A549 (cell line): ENCODE measurements at regions not wholly inside any gene's neighbourhood (a gene's known extent, or its start where the extent isn't known, plus 50 kb on each side); places are given as distances from the start of the nearest gene placed in this dataset.

Experiments
- ATAC-seq, 2 experiments: fragments of 200-7000 bp in 1 of 2; fragments of >200 bp in 1 of 2; cut with Nextera tagmentation in 1 of 2; cut with Tn5 transposase in 1 of 2; 3 replicates each; pipeline versions ENCODE4 v1.8.0 to v1.9.1; 2018 to 2020; ENCODE audit warnings: mild to moderate bottlenecking in 1 of 2, moderate library complexity in 1 of 2
- CTCF ChIA-PET: fragments of 300-600 bp; sonication (Branson Sonifier 250); formaldehyde crosslinking; extraction: SDS; loops from one replicate; lab custom pipeline; 2021; ENCODE audit warnings: antibody characterized with exemption, inconsistent platforms; lab: Yijun Ruan, JAX
- POLR2A ChIA-PET: fragments of 350-600 bp; formaldehyde crosslinking; extraction: SDS; loops from one replicate; lab custom pipeline; 2021; ENCODE audit warnings: antibody characterized with exemption, inconsistent platforms; lab: Yijun Ruan, JAX
- DNase-seq, 2 experiments: peaks; one replicate each; pipeline versions ENCODE4 v3.0.0 to v3.0.0-alpha.2; 2011 to 2016; ENCODE audit warnings: low read depth in 1 of 2, low spot score in 1 of 2
- FAIRE-seq: peaks from 2 replicates; lab custom pipeline; 2011; peaks lifted over from hg19 to GRCh38; lab: Jason Lieb, UNC
- H3K27ac ChIP-seq, 2 experiments: fragments of >200 bp; sonication (Bioruptor Twin); formaldehyde crosslinking; 3 replicates each; pipeline ENCODE4 v1.5.1; 2016 to 2017
- H3K4me1 ChIP-seq: fragments of >200 bp; sonication (Bioruptor Twin); formaldehyde crosslinking; 3 replicates; pipeline ENCODE4 v1.6.1; 2016
- H3K4me2 ChIP-seq: fragments of >200 bp; sonication (Bioruptor Twin); formaldehyde crosslinking; 3 replicates; pipeline ENCODE4 v1.6.1; 2016
- H3K4me3 ChIP-seq: fragments of >200 bp; sonication (Bioruptor Twin); formaldehyde crosslinking; 3 replicates; pipeline ENCODE4 v1.5.1; 2016
- H3K9me3 ChIP-seq: fragments of >200 bp; sonication (Bioruptor Twin); formaldehyde crosslinking; 3 replicates; pipeline ENCODE4 v1.6.1; 2016
- BHLHE40 ChIP-seq: IDR thresholded peaks from 2 replicates; pipeline ENCODE4 v1.6.1; 2012; ENCODE audit warnings: low read depth, low read length, inconsistent platforms
- CBX2 ChIP-seq: fragments of 200-600 bp; sonication (generic); IDR thresholded peaks from 2 replicates; pipeline ENCODE4 v1.6.1; 2016; ENCODE audit warnings: low read depth, mild to moderate bottlenecking, borderline replicate concordance
- EHF ChIP-seq: fragments of 250-450 bp; sonication (Bioruptor Pico); IDR thresholded peaks from 2 replicates; pipeline ENCODE4 v1.5.0; 2020; ENCODE audit warnings: mild to moderate bottlenecking
- EHMT2 ChIP-seq: fragments of 200-600 bp; sonication (generic); IDR thresholded peaks from 2 replicates; pipeline ENCODE4 v1.6.1; 2016; ENCODE audit warnings: antibody characterized with exemption, low read depth, mild to moderate bottlenecking, moderate library complexity
- EP300 ChIP-seq, 2 experiments: fragments of >200 bp; sonication (Bioruptor Twin); formaldehyde crosslinking; IDR thresholded peaks; 2 replicates in 1 of 2; 3 replicates in 1 of 2; pipeline ENCODE4 v1.6.1; 2016 to 2017
- ESRRA ChIP-seq: fragments of 150-350 bp; IDR thresholded peaks from 2 replicates; pipeline ENCODE4 v1.6.1; 2014; ENCODE audit warnings: mild to moderate bottlenecking, low read length, borderline replicate concordance
- FOSL2 ChIP-seq, 2 experiments: fragments of 450-650 bp in 1 of 2; fragments of >200 bp in 1 of 2; sonication (Bioruptor Twin) in 1 of 2; formaldehyde crosslinking; IDR thresholded peaks; 2 replicates each; pipeline versions ENCODE4 v1.5.0 to v1.6.1; 2016 to 2020; ENCODE audit warnings: mild to moderate bottlenecking in 1 of 2, moderate library complexity in 1 of 2
- FOXS1 ChIP-seq: fragments of 250-450 bp; sonication (Bioruptor Pico); IDR thresholded peaks from 2 replicates; pipeline ENCODE4 v1.5.0; 2020; ENCODE audit warnings: mild to moderate bottlenecking, moderate library complexity
- HOXA7 ChIP-seq: fragments of 250-450 bp; sonication (Bioruptor Pico); IDR thresholded peaks from 2 replicates; pipeline ENCODE4 v1.5.0; 2020; ENCODE audit warnings: mild to moderate bottlenecking, moderate library complexity
- HOXB5 ChIP-seq: fragments of 250-450 bp; sonication (Bioruptor Pico); IDR thresholded peaks from 2 replicates; pipeline ENCODE4 v1.5.0; 2020; ENCODE audit warnings: mild to moderate bottlenecking, moderate library complexity
- JUN ChIP-seq, 2 experiments: fragments of >200 bp; sonication (Bioruptor Twin); formaldehyde crosslinking; IDR thresholded peaks; 2 replicates in 1 of 2; 3 replicates in 1 of 2; pipeline ENCODE4 v1.6.1; 2016 to 2017
- MYC ChIP-seq: IDR thresholded peaks from 2 replicates; pipeline ENCODE4 v1.6.1; 2012; ENCODE audit warnings: mild to moderate bottlenecking, inconsistent platforms, low read length, improper control_type of control experiment, borderline replicate concordance
- POLR2A ChIP-seq: IDR thresholded peaks from 2 replicates; pipeline ENCODE4 v1.6.1; 2012; ENCODE audit warnings: mild to moderate bottlenecking, low read length
- RARB ChIP-seq: fragments of 250-450 bp; sonication (Bioruptor Pico); IDR thresholded peaks from 2 replicates; pipeline ENCODE4 v1.8.0; 2021; ENCODE audit warnings: mild to moderate bottlenecking, moderate library complexity
- RCOR1 ChIP-seq: fragments of 150-350 bp; IDR thresholded peaks from 2 replicates; pipeline ENCODE4 v1.6.1; 2014; ENCODE audit warnings: antibody characterized with exemption, low read length, low read depth
- TP53 ChIP-seq: fragments of 250-450 bp; sonication (Bioruptor Pico); IDR thresholded peaks from 2 replicates; pipeline ENCODE4 v1.5.0; 2021; ENCODE audit warnings: mild to moderate bottlenecking, moderate library complexity
- ZFP36 ChIP-seq: fragments of 450-650 bp; IDR thresholded peaks from 2 replicates; pipeline ENCODE4 v1.6.1; 2014; ENCODE audit warnings: borderline replicate concordance; ENCODE audit not compliant: partially characterized antibody
- ZNF302 ChIP-seq: fragments of 250-450 bp; sonication (Bioruptor Pico); IDR thresholded peaks from 2 replicates; pipeline ENCODE4 v1.9.0; 2021; ENCODE audit warnings: inconsistent platforms, mild to moderate bottlenecking, moderate library complexity
- WGBS: methylation state at CpG from one replicate; pipeline ENCODE4 v1.1.6; 2017; ENCODE audit errors: missing lambda C conversion rate; 5-methylcytosine and 5-hydroxymethylcytosine counted together
- TF ChIP-seq, protein P1 (sequence below): fragments of >200 bp; sonication (Bioruptor Twin); formaldehyde crosslinking; IDR thresholded peaks from 3 replicates; pipeline ENCODE4 v1.6.1; 2016
- TF ChIP-seq, protein P2 (sequence below): IDR thresholded peaks from 2 replicates; pipeline ENCODE4 v1.6.1; 2012; ENCODE audit warnings: low read depth, borderline replicate concordance
- TF ChIP-seq, protein P3 (sequence below): fragments of 150-350 bp; IDR thresholded peaks from 2 replicates; pipeline ENCODE4 v1.6.1; 2014; ENCODE audit warnings: low read depth, mild to moderate bottlenecking, low read length
- TF ChIP-seq, protein P4 (sequence below): fragments of >200 bp; sonication (Bioruptor Twin); formaldehyde crosslinking; IDR thresholded peaks from 2 replicates; pipeline ENCODE4 v1.6.1; 2016
- TF ChIP-seq, protein P5 (sequence below): fragments of 250-450 bp; sonication (Bioruptor Pico); IDR thresholded peaks from 2 replicates; pipeline ENCODE4 v1.5.0; 2021; ENCODE audit warnings: mild to moderate bottlenecking, moderate library complexity, borderline replicate concordance
- TF ChIP-seq, protein P6 (sequence below): fragments of 200-600 bp; sonication (generic); IDR thresholded peaks from 2 replicates; pipeline ENCODE4 v1.6.1; 2016; ENCODE audit warnings: antibody characterized with exemption, mild to moderate bottlenecking, moderate library complexity
- TF ChIP-seq, protein P7 (sequence below): IDR thresholded peaks from 2 replicates; pipeline ENCODE4 v1.6.1; 2012

DNA sequence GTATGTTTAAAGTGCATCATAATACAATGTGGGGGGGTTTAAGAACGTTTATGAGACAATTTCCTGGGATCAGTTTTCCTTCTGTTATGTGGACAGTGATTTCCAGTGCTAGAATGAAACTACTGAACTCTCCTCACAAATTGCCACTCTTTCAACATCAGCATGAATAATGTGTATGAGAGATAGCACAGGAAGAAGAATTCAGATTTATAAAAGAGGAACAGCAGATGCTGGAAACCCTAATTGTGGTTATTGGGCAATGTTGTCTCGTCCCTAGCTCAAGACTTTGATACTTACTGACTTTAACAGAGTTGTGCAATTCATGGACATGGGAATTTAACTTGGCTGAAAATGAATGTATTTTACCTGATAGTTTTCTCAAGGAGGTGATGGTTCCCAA is 410.8 kb upstream of the MEF2C start (continued):
- no peak for TF ChIP-seq RCOR1
- TF ChIP-seq, protein P1, sequence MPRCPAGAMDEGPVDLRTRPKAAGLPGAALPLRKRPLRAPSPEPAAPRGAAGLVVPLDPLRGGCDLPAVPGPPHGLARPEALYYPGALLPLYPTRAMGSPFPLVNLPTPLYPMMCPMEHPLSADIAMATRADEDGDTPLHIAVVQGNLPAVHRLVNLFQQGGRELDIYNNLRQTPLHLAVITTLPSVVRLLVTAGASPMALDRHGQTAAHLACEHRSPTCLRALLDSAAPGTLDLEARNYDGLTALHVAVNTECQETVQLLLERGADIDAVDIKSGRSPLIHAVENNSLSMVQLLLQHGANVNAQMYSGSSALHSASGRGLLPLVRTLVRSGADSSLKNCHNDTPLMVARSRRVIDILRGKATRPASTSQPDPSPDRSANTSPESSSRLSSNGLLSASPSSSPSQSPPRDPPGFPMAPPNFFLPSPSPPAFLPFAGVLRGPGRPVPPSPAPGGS, result no peak
- TF ChIP-seq EHF (CRISPR knock-in tag), result no peak
- TF ChIP-seq MYC, result no peak
- no peak for TF ChIP-seq CBX2
- no peak for TF ChIP-seq RARB

DNA sequence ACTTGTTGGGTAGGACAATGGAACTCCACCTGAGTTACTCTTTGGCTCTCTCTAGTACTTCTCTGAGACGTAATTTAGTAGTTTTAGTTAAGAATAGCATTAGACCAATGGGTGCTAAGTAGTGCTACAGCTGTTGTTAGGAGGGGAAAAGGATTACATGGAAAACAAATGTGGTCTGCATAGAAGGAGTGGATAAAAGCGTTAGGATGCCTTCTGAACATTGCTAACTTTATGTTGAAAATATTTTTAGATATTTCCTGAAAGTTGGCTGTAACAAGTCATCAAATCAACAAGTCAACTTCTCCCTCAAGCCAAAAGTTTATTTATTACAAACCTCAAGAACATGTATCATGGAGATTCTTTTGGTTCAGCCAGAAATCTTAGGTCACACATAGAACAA is 409.5 kb upstream of the MEF2C start:
- no peak overlapping the region for H3K4me3 ChIP-seq
- FAIRE-seq, result no peak
- H3K4me1 ChIP-seq, result no peaks in the 10 kb centered on the region
- no peak for ATAC-seq
- POLR2A ChIA-PET, result no interaction called here
- no peak for DNase-seq
- H3K4me2 ChIP-seq, result no peak overlapping the region
- H3K27ac ChIP-seq, result no peak overlapping the region
- WGBS, result 0% methylated on average over 2 of the region's 2 CpGs
- H3K9me3 ChIP-seq, result no peaks in the 10 kb centered on the region
- CTCF ChIA-PET, result no interaction called here
- TF ChIP-seq JUN (IDR thresholded peaks at IDR 0.05) (no peak), HOXB5 (CRISPR knock-in tag) (no peak), ZNF302 (CRISPR knock-in tag) (no peak), POLR2A (no peak), FOXS1 (CRISPR knock-in tag) (no peak), RCOR1 (no peak), FOSL2 (IDR thresholded peaks at IDR 0.05) (no peak), FOSL2 (CRISPR knock-in tag; IDR thresholded peaks at IDR 0.05) (no peak), ZFP36 (no peak), EP300 (IDR thresholded peaks at IDR 0.05) (no peak), HOXA7 (CRISPR knock-in tag) (no peak), BHLHE40 (no peak)
- TF ChIP-seq, protein P2, sequence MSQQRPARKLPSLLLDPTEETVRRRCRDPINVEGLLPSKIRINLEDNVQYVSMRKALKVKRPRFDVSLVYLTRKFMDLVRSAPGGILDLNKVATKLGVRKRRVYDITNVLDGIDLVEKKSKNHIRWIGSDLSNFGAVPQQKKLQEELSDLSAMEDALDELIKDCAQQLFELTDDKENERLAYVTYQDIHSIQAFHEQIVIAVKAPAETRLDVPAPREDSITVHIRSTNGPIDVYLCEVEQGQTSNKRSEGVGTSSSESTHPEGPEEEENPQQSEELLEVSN, result no peak
- TF ChIP-seq, protein P3, sequence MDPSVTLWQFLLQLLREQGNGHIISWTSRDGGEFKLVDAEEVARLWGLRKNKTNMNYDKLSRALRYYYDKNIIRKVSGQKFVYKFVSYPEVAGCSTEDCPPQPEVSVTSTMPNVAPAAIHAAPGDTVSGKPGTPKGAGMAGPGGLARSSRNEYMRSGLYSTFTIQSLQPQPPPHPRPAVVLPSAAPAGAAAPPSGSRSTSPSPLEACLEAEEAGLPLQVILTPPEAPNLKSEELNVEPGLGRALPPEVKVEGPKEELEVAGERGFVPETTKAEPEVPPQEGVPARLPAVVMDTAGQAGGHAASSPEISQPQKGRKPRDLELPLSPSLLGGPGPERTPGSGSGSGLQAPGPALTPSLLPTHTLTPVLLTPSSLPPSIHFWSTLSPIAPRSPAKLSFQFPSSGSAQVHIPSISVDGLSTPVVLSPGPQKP, result no peak
- TF ChIP-seq, protein P4, sequence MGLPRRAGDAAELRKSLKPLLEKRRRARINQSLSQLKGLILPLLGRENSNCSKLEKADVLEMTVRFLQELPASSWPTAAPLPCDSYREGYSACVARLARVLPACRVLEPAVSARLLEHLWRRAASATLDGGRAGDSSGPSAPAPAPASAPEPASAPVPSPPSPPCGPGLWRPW, result no peak
- TF ChIP-seq, protein P5, sequence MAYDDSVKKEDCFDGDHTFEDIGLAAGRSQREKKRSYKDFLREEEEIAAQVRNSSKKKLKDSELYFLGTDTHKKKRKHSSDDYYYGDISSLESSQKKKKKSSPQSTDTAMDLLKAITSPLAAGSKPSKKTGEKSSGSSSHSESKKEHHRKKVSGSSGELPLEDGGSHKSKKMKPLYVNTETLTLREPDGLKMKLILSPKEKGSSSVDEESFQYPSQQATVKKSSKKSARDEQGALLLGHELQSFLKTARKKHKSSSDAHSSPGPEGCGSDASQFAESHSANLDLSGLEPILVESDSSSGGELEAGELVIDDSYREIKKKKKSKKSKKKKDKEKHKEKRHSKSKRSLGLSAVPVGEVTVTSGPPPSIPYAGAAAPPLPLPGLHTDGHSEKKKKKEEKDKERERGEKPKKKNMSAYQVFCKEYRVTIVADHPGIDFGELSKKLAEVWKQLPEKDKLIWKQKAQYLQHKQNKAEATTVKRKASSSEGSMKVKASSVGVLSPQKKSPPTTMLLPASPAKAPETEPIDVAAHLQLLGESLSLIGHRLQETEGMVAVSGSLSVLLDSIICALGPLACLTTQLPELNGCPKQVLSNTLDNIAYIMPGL (CRISPR knock-in tag), result no peak
- TF ChIP-seq, all 56 proteins: peak for 0

DNA sequence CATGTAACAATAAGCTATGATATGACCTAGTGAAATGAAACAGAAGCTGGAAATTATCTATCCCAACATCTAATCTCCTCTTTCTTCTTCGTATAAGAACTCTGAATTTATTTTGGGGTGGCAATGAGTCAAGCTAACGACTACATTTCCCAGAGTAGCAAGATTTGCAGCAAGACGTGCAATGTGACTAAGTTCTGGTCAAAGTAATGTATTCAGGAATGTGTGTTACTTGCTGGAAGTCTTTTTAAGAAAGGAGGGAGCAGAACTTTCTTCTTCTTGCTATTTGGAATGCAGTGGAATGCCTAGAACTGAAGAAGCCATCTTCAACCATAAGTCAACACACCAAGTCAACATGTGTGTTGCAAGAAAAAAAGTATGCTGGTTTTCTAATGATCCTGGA is 406.6 kb upstream of the MEF2C start:
- no peak for TF ChIP-seq ESRRA
- TF ChIP-seq, protein P6, sequence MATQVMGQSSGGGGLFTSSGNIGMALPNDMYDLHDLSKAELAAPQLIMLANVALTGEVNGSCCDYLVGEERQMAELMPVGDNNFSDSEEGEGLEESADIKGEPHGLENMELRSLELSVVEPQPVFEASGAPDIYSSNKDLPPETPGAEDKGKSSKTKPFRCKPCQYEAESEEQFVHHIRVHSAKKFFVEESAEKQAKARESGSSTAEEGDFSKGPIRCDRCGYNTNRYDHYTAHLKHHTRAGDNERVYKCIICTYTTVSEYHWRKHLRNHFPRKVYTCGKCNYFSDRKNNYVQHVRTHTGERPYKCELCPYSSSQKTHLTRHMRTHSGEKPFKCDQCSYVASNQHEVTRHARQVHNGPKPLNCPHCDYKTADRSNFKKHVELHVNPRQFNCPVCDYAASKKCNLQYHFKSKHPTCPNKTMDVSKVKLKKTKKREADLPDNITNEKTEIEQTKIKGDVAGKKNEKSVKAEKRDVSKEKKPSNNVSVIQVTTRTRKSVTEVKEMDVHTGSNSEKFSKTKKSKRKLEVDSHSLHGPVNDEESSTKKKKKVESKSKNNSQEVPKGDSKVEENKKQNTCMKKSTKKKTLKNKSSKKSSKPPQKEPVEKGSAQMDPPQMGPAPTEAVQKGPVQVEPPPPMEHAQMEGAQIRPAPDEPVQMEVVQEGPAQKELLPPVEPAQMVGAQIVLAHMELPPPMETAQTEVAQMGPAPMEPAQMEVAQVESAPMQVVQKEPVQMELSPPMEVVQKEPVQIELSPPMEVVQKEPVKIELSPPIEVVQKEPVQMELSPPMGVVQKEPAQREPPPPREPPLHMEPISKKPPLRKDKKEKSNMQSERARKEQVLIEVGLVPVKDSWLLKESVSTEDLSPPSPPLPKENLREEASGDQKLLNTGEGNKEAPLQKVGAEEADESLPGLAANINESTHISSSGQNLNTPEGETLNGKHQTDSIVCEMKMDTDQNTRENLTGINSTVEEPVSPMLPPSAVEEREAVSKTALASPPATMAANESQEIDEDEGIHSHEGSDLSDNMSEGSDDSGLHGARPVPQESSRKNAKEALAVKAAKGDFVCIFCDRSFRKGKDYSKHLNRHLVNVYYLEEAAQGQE, result no peak
- TF ChIP-seq TP53 (CRISPR knock-in tag), result no peak
- TF ChIP-seq, protein P7, sequence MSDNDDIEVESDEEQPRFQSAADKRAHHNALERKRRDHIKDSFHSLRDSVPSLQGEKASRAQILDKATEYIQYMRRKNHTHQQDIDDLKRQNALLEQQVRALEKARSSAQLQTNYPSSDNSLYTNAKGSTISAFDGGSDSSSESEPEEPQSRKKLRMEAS, result no peak
- TF ChIP-seq EHMT2, result no peak
- H3K27ac ChIP-seq, result no peak overlapping the region
- DNase-seq, result no peak
- H3K4me2 ChIP-seq, result no peak overlapping the region
- POLR2A ChIA-PET, result no interaction called here
- no peak for FAIRE-seq
- CTCF ChIA-PET, result no interaction called here
- WGBS, result 2% methylated on average over 3 of the region's 3 CpGs
- ATAC-seq, result no peak
- H3K9me3 ChIP-seq, result no peaks in the 10 kb centered on the region
- no peaks in the 10 kb centered on the region for H3K4me1 ChIP-seq
- no peak overlapping the region for H3K4me3 ChIP-seq
